KOPT-K1 (cell line): ENCODE measurements at regions not wholly inside any gene's neighbourhood (a gene's known extent, or its start where the extent isn't known, plus 50 kb on each side); places are given as distances from the start of the nearest gene placed in this dataset.

Experiments
- H3K27ac ChIP-seq: fragments of 200-600 bp; sonication (generic); 2 replicates; pipeline ENCODE4 v1.5.1; 2016; ENCODE audit warnings: antibody characterized with exemption, mild to moderate bottlenecking, low read depth, low read length; ENCODE audit not compliant: poor library complexity, severe bottlenecking
- H3K36me3 ChIP-seq: fragments of 200-600 bp; sonication (generic); 2 replicates; pipeline ENCODE4 v1.5.1; 2017; ENCODE audit warnings: antibody characterized with exemption, mild to moderate bottlenecking, low read length, moderate library complexity; ENCODE audit not compliant: insufficient read depth
- H3K9me3 ChIP-seq: fragments of 200-600 bp; sonication (generic); 2 replicates; pipeline ENCODE4 v1.5.1; 2017; ENCODE audit warnings: antibody characterized with exemption, low read length, mild to moderate bottlenecking; ENCODE audit not compliant: insufficient read depth, poor library complexity, severe bottlenecking

DNA sequence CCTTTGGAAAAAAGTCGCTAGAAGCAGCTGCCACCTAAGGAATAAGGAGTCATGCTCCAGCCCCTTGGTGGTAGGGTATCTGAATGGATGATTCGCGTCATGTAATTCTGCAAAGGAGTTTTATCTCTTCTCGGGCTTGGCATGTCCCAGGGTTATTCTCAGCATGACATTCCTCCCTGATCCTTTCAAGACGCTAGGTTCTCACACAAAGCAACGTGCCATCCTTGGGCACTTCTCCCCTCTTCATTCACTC lies 355.6 kb downstream of the MYCN start:
- Histone ChIP-seq H3K9me3 (no peaks in the 10 kb centered on the region), H3K27ac (no peak overlapping the region), H3K36me3 (no peaks in the 10 kb centered on the region)

- H3K9me3 ChIP-seq = no peaks in the 10 kb centered on the region
- no peak overlapping the region for H3K27ac ChIP-seq
- H3K36me3 ChIP-seq = no peaks in the 10 kb centered on the region
Measured at GRCh38 chr2:16294791-16295190, 354.4 kb downstream of the MYCN start.

- Histone ChIP-seq H3K27ac (no peak overlapping the region), H3K36me3 (no peaks in the 10 kb centered on the region), H3K9me3 (no peaks in the 10 kb centered on the region)
Measured at GRCh38 chr2:16293871-16294270, 353.5 kb downstream of the MYCN start.

DNA sequence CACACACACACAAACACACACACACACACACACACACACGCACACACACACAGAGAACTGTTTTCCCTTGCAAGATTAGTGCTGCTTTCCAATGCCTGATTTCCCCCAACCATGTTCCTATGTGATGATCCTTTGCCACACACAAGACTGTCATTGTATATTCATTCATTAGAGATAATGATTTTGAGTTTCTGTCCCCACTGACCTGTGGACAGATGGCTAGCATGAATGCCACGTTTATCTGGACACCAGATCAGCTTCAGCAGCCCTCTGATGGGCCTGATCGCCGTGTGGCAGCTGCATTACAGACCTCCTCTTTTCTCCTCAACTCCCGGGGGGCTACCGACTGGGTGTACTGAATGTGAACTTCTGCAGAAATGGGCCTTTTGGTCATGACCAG lies 353.0 kb downstream of the MYCN start:
- Histone ChIP-seq H3K36me3 (no peaks in the 10 kb centered on the region), H3K27ac (no peak overlapping the region), H3K9me3 (no peaks in the 10 kb centered on the region)

DNA sequence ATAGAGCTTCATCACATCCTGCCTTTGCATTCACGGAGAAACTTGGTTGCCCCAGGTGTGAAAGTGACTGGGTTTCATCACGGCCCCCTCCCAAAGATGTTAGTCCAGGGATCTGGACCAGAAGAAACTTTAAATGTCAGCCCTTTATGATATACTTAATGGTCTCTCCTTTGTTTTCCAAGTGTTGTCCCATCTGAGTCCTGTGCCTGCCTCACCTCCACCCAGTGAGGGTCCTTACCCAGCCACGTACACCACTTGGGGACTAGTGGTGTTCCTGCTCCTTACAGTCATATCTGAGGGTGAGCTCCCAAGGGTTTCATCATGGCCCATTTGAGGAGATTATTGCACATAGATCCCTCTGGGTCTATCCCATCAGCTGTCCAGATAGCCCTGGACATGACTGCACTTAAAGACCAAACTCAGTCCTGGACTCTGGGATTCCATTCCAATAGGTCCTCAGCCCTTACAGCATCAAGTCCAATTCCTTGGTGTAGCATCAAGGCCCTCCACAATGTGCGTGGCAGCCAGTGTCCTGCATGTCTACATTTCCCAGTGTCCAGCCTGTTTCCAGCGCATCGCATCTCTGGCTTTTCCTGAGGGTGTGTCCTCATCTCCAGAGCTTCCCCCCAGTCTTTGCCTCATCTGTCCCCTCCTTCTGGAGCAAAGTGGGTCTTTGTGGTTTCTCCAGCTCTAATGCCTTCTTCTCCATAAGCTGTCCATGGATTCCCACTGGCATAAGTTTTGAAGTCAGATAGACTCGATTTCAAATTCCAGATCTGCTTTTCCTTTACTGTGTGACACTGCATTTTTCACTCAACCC lies 351.6 kb downstream of the MYCN start:
- no peak overlapping the region for H3K27ac ChIP-seq
- H3K36me3 ChIP-seq = no peaks in the 10 kb centered on the region
- no peaks in the 10 kb centered on the region for H3K9me3 ChIP-seq

DNA sequence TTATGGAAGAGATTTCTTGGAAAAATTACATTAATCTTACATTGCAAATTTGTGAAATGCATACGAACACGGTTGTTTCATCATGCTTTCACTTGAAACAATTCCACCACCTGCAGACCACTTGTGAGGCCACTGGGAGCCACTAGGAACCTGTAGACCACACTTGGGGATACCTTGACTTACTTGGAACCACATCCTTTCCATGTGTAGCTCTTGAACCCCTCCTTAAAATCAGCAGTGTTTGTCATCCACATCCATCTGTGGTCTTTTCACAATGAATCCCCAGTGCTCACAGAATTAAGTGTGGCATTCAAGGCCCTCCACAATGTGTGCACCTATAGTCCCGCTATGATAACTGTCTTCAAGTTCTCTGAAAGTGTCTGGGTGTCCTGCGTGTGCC lies 350.9 kb downstream of the MYCN start:
- Histone ChIP-seq H3K27ac (no peak overlapping the region), H3K36me3 (no peaks in the 10 kb centered on the region), H3K9me3 (no peaks in the 10 kb centered on the region)

DNA sequence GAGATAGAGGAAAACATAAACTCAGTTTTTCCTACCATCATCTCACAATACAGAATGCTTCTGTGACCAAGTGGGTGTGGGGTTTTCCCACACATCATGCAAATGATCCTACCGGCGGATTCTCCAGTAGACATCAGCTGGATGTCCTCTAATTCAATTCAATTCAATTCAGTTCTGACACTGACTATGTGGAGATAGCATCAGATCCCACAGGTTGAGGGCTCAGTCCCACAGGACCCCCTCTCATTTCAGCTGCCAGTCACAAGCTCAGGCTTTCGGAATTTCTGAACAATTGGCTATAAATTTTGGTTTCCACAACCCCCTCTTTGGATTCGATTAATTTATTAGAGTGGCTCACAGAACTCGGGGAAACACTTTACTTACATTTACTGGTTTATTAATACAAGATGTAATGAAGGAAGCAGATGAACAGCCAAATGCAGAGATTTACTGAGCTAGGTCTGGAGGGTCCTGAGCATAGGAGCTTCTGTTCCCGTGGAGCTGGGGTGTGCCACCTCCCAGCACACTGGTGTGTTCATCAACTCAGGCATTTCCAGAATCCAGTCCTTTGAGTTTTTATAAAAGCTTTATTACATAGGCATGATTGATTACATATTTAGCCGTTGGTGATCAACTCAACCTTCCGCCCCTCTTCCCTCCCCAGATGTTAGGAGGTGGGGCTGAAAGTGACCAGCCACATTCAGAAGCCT lies 350.1 kb downstream of the MYCN start:
- Histone ChIP-seq H3K36me3 (no peaks in the 10 kb centered on the region), H3K9me3 (no peaks in the 10 kb centered on the region), H3K27ac (no peak overlapping the region)

DNA sequence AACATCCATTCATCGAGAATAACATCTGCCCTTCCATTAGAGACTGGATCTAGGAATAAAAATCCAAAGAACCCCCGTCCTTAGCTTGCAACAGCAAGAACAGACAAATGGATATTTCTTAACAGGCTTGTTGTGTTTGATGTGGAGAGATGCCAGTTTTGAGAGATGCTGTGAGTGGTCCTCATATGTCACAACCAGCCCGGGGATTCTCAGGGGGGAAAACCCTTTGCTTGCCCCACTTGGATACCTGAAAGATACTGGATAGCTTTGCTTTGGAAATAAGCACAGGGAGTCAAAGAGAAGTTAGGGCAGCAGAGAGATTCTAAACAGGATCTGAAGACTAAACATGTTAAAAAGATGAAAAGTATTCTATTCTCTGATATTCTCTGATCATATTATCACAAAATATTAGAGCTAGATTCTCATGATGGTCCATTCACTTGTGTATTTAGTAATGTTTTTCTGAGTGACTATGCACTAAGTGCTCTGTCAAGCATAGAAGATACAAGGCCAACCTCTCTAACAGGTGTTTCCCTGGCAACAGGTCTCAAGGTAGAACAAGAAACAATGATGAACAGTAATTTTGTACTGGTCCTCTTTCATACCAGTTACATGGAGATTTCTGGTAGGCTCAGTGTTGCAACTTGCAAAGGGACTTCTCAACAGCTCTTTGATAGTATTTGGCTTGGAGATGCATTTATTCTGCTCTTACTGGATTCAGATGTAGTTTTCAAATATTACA lies 348.2 kb downstream of the MYCN start:
- Histone ChIP-seq H3K9me3 (no peaks in the 10 kb centered on the region), H3K27ac (no peak overlapping the region), H3K36me3 (no peaks in the 10 kb centered on the region)

- H3K27ac ChIP-seq = no peak overlapping the region
- H3K36me3 ChIP-seq = no peaks in the 10 kb centered on the region
- no peaks in the 10 kb centered on the region for H3K9me3 ChIP-seq
Measured at GRCh38 chr2:16287831-16288230, 347.5 kb downstream of the MYCN start.

DNA sequence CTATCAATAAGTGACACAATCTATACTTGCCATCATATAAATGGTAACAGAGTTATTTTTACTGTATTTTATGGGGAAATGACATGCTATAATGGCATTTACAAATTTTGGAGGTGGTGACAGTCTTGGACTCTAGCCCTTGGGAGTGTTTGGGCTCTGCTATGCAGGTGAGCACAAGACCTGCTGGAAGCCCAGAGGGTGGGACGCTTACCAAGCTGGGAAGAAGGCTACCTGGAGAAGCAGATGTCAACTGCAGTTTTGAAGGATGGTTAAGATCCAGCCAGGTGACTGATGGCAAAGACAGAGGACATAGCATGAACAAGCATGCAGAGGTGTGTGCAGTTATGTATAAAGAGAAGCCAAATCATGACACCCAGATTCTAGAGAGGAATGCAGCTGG lies 346.9 kb downstream of the MYCN start:
- Histone ChIP-seq H3K9me3 (no peaks in the 10 kb centered on the region), H3K36me3 (no peaks in the 10 kb centered on the region), H3K27ac (no peak overlapping the region)

DNA sequence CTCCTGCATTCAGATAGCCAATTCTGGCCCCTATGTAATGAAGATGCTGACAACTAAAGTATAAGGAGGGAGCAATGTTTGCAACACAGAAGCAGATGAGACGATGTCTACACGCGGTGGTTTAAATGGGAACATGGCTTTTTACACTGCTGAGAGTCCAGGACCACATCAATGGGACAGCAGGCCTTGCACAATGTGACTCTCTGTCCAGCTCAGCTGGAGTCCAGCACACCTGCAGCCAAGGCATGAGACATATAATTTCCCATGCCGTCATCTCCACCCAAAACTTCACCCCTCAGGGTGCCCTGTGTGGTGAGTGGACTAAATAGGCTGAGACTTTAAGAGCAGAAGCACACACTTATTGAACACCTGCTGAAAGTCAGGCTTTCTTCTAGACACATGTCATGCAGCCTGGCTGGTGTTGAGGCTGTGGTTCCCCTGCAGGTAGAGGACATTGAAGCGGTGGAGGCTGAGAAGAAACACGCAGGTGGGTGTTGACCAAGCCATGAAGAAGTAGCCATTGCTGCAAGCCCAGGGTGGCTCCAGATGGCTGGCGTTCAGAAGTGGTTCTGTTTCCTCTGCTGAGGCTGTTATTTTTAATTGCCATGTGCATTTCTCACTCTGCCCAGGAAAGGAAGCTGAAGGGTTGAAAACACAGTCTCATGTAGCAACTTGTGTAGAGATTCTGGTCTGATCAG lies 345.6 kb downstream of the MYCN start:
- Histone ChIP-seq H3K27ac (no peak overlapping the region), H3K9me3 (no peaks in the 10 kb centered on the region), H3K36me3 (no peaks in the 10 kb centered on the region)

DNA sequence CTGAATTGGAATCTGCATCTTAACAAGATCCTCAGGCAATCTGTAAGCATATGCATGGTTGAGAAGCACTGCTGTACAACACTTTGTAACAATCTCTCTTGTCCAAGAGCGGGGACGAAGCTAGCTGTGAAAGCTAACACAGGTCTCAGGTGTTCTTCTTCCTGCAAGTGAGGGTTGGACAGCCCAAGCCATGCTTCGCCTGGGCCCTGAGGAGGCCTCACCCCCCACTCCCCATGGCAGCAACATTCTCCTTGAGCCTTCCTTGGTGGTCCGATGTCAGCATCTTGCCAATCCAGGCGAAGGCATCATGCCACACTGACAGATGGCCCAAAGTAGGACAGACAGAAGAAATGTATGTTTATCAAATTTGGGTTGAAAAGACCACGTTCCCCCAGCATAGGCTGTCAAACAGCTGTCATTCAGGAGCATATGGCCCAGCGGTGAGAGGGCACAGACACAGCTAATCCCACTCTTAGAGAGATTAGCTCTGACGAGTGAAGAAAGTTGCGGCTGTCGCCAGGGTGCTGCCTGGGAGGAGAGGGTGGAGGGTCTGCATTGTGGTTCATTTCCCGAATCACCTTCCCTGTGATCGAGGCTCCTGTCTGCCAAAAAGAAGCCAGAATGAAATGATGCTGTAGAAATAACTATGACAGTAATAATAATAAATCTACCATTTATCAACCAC lies 344.7 kb downstream of the MYCN start:
- Histone ChIP-seq H3K36me3 (no peaks in the 10 kb centered on the region), H3K9me3 (no peaks in the 10 kb centered on the region), H3K27ac (no peak overlapping the region)

DNA sequence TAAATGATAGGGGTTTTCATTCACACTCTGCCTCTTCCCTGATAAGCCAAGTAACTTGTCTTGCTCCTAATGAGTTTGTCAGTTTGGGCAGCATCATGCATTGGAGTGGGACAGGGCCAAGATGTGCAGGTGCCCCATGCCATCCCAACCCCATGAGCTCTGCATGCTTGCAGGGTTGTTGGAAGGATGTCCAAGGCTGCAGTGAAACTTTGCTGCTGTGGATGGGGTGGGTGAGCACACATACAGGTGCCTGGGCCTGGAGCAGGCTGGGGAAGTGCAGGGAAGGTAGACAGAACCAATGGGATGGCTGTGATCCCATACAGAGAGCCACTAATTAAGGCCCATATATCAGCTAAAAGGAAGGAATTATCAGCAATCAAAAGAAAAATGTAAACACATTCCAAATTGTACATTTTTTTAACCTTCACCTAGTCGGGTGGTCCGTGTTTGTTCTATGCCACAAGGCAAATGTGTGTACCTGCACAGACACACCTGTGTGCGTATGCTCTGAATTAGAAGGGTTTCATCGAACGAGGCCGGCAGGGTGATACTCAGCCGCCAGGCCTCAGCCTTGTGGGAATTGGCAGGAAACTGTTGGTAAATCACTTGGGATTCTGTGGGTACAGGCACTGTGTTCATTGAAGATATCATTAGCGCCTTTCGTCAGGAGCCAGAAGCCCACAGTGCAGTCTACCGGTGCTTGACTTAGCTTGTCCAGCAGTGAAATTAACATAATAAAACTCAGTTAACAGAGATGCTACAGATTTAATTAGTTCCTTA lies 342.9 kb downstream of the MYCN start:
- no peak overlapping the region for H3K27ac ChIP-seq
- no peaks in the 10 kb centered on the region for H3K36me3 ChIP-seq
- H3K9me3 ChIP-seq = no peaks in the 10 kb centered on the region

DNA sequence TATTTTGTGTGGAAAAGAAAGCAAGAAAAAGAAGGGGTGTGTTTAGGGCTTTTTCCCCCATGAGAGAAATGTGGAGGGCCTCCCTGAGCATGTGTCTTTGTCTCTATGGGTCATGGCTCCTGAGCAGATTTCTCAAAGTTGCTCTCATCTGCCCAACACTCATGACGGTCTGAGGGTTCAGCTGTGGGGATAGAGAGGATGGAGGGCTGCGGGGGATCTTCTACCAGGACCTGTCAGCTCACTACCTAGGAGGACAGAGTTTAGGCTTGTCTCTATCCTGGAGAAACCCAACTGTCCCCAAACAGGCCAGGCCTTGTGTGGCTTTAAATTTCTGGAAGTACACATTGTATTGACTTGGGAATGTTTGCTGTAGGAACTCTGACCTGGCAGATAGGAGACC lies 342.2 kb downstream of the MYCN start:
- Histone ChIP-seq H3K9me3 (no peaks in the 10 kb centered on the region), H3K27ac (no peak overlapping the region), H3K36me3 (no peaks in the 10 kb centered on the region)
